IPS-18a (cell line): ENCODE measurements at regions not wholly inside any gene's neighbourhood (a gene's known extent, or its start where the extent isn't known, plus 50 kb on each side); places are given as distances from the start of the nearest gene placed in this dataset.
"Not testable (repeated sequence)": the region's sequence is repeated elsewhere in the genome, so short reads cannot be mapped to it uniquely, and the experiment has no call there.

Experiments
- H3K27ac ChIP-seq: one replicate; pipeline ENCODE4 v1.5.1; 2013; ENCODE audit warnings: low read length
- H3K27me3 ChIP-seq: one replicate; pipeline ENCODE4 v1.6.1; 2013; ENCODE audit warnings: mild to moderate bottlenecking, low read length; ENCODE audit not compliant: control insufficient read depth, insufficient read depth
- H3K36me3 ChIP-seq: one replicate; pipeline ENCODE4 v1.6.1; 2013; ENCODE audit warnings: low read depth, low read length; ENCODE audit not compliant: control insufficient read depth
- H3K4me1 ChIP-seq: one replicate; pipeline ENCODE4 v1.6.1; 2013; ENCODE audit warnings: low read depth, low read length; ENCODE audit not compliant: control insufficient read depth
- H3K4me3 ChIP-seq: one replicate; pipeline ENCODE4 v1.5.1; 2013; ENCODE audit warnings: low read length
- H3K9ac ChIP-seq: one replicate; pipeline ENCODE4 v1.6.1; 2013; ENCODE audit warnings: mild to moderate bottlenecking, low read length, moderate library complexity
- H3K9me3 ChIP-seq: one replicate; pipeline ENCODE4 v1.6.1; 2013; ENCODE audit warnings: low read depth, low read length; ENCODE audit not compliant: control insufficient read depth

DNA sequence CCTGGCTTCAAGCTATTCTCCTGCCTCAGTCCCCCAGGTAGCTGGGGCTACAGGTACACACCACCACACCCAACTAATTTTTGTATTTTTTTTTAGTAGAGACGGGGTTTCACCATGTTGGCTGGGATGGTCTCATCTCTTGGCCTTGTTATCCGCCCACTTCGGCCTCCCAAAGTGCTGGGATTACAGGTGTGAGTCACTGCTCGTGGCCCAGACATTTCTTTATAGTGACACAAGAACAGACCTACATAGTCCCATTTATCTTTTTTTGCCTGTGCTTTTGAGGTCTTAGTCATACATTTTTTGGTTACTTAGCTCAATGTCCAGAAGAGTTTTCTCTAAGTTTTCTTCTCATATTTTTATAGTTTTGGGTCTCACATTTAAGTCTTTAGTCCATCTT is 247.4 kb downstream of the SYT10 start:
- Histone ChIP-seq H3K36me3 (no peaks in the 10 kb centered on the region), H3K4me3 (no peak overlapping the region), H3K27ac (no peak overlapping the region), H3K4me1 (no peaks in the 10 kb centered on the region), H3K27me3 (no peaks in the 10 kb centered on the region), H3K9me3 (peaks cover 7% of the 10 kb centered on the region), H3K9ac (no peak overlapping the region)

DNA sequence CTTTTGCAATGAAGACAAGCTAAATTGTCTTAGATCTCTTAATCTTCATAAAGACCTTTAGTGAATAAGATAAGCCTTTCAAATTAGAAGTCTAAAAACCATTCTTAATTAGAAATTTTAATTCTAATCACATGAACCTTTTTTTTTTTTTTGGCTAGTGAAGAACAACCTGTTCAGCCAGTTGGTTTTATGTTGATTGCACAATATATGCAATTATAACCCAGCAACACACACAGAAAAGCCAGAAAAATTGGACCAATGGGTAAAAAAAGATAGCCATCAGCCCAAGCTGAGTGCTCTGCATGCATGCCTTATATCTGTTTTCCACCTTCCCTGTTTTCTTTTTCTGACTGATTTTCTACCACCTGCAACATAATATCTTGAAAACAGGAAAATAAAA is 252.2 kb downstream of the SYT10 start:
- Histone ChIP-seq H3K4me1 (no peaks in the 10 kb centered on the region), H3K27me3 (no peaks in the 10 kb centered on the region), H3K4me3 (no peak overlapping the region), H3K27ac (no peak overlapping the region), H3K9me3 (peaks cover 7% of the 10 kb centered on the region), H3K9ac (no peak overlapping the region), H3K36me3 (no peaks in the 10 kb centered on the region)

DNA sequence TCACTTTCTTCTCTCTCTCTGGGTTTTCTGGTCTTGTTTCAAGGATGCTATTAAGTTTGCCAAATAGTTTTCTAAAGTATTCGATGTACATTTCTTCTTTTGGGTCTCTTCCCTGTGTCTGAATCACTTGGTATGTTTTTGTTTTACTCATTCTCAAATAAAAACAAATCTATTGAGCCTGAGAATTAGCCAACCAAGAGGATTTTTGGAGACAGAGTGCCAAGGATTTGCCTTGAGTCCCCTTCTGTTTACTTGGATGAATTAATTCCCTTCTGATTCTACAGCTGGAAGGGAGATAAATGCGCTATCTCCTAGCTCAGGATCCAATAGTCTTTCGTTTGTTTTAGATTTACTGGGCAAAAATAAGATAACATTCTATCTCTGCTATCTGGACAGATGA is 255.5 kb downstream of the SYT10 start:
- no peaks in the 10 kb centered on the region for H3K36me3 ChIP-seq
- no peaks in the 10 kb centered on the region for H3K27me3 ChIP-seq
- no peak overlapping the region for H3K27ac ChIP-seq
- H3K4me3 ChIP-seq: no peak overlapping the region
- no peaks in the 10 kb centered on the region for H3K9me3 ChIP-seq
- H3K9ac ChIP-seq: no peak overlapping the region
- H3K4me1 ChIP-seq: no peaks in the 10 kb centered on the region

DNA sequence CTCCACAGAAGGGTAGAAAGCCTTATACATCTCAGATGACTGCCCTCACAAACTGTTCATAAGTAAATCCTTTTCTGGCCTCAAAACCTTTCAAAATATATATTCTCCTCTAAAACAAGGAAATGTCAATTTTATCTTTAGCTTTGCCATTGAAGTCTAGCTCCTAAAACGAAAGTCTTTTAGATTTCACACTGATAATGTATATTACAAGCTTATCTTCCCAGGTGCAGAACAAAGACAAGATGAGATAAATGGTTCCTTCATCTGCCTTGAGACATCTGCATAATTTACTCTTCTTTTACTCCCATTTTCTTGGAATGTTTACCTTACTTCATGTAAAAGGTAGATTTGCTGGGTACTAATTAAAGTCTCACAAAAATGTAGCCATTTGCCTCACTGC is 257.1 kb downstream of the SYT10 start:
- no peaks in the 10 kb centered on the region for H3K36me3 ChIP-seq
- no peaks in the 10 kb centered on the region for H3K4me1 ChIP-seq
- H3K4me3 ChIP-seq: no peak overlapping the region
- H3K9ac ChIP-seq: no peak overlapping the region
- no peak overlapping the region for H3K27ac ChIP-seq
- no peaks in the 10 kb centered on the region for H3K27me3 ChIP-seq
- H3K9me3 ChIP-seq: no peaks in the 10 kb centered on the region

DNA sequence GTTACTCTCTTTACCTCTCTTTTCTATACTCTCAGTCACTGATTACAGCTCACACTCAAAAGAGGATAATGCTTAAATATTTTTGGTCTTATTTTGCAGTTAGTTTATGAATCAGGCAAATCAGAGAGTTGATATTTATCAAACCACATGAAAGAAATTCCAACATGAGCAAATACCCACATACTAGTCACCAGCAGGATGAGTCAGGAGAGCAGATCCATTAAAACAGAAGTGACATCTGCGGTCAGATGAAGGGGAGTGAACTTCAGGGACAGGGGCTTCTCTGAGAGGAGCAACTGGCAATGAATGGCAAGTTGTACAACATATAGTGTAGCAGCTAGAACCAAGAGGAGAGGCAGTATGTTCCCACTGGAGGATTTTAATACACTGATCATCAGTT is 258.7 kb downstream of the SYT10 start:
- Histone ChIP-seq H3K36me3 (no peaks in the 10 kb centered on the region), H3K9ac (no peak overlapping the region), H3K27me3 (no peaks in the 10 kb centered on the region), H3K4me3 (no peak overlapping the region), H3K4me1 (no peaks in the 10 kb centered on the region), H3K27ac (no peak overlapping the region), H3K9me3 (no peaks in the 10 kb centered on the region)

DNA sequence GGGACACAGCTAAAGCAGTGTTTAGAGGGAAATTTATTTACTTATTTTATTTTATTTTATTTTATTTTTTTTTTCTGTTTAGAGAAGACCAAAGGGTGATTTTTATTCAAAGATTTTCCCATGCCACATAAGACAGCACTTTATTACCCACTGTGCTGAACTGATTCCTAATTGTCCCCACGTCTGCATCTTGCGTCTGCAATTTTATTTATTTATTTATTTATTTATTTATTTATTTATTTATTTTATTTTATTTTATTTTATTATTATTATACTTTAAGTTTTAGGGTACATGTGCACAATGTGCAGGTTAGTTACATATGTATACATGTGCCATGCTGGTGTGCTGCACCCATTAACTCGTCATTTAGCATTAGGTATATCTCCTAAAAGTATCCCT is 269.7 kb upstream of the PKP2 start:
- H3K9ac ChIP-seq, H3K27ac ChIP-seq, H3K9me3 ChIP-seq, H3K27me3 ChIP-seq, H3K4me3 ChIP-seq, H3K36me3 ChIP-seq, H3K4me1 ChIP-seq: not testable (repeated sequence)

DNA sequence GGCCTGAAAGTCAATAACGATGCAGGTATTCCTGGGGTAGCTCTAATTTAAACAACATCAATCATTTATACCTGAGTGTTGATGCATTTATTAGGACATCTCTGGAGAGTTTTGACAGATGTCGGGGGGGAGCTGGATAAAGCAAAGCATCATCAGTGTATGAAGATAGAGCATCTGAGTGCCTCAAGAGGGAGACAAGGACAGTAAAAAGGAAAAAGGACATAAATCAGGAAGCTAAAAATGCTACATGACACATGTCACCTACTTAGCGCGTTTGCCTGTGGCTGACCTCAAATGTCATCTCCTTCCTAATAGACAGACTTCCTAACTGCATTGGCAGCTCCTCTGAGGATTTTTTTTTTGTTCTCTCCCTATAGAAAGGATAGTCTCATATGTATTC is 259.5 kb upstream of the PKP2 start:
- Histone ChIP-seq H3K4me3 (no peak overlapping the region), H3K4me1 (no peaks in the 10 kb centered on the region), H3K9ac (no peak overlapping the region), H3K36me3 (no peaks in the 10 kb centered on the region), H3K27ac (no peak overlapping the region), H3K9me3 (no peaks in the 10 kb centered on the region), H3K27me3 (no peaks in the 10 kb centered on the region)

DNA sequence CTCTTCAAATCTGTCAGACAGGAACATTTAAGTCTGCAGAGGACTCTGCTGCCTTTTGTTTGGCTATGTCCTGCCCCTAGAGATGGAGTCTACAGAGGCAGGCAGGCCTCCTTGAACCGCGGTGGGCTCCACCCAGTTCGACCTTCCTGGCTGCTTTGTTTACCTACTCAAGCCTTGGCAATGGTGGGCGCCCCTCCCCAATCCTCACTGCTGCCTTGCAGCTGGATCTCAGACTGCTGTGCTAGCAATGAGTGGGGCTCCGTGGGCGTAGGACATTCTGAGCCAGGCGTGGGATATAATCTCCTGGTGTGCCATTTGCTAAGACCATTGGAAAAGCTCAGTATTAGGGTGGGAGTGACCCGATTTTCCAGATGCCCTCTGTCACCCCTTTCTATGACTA is 250.7 kb upstream of the PKP2 start:
- H3K4me3 ChIP-seq, H3K36me3 ChIP-seq, H3K27me3 ChIP-seq, H3K27ac ChIP-seq, H3K9ac ChIP-seq, H3K9me3 ChIP-seq, H3K4me1 ChIP-seq: not testable (repeated sequence)

DNA sequence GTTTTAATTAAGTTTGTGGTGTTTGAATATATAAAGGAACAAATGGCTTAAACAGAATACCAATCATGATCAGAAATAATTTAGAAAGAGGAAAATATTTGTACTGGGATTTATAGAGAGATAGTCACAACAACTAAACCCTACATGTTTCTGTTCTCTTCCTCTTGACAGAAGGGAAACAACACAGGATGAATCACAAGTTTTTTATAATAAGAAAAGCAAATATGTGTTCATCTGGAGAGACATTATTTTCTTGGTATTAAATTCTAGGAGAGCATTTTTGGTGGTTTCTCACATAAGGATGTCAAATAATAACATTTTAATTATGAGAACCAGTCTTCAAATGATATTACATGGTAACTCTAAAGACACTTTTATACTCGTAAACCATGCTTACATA is 232.9 kb upstream of the PKP2 start:
- Histone ChIP-seq H3K4me1 (no peaks in the 10 kb centered on the region), H3K9ac (no peak overlapping the region), H3K9me3 (no peaks in the 10 kb centered on the region), H3K4me3 (no peak overlapping the region), H3K27me3 (no peaks in the 10 kb centered on the region), H3K27ac (no peak overlapping the region), H3K36me3 (no peaks in the 10 kb centered on the region)

DNA sequence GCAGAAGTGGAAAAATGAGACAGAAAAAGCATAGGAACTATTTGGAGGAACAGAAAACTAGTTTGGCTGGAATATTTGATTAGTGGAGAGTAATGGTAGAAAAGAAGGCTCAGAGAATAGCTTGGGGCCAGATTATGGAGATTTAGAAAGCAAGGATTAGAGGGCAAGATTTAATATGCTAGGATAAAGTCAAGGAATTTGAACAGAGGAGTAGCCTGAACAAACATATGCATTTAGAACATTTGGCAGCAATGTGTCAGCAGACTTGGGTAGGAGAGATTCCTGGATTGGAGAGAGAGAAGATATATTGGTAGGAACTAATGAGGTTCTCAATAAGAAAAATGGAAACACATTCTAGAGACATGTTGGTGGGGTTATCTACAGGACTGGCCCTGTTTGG is 229.2 kb upstream of the PKP2 start:
- no peaks in the 10 kb centered on the region for H3K4me1 ChIP-seq
- H3K9me3 ChIP-seq: no peaks in the 10 kb centered on the region
- no peak overlapping the region for H3K27ac ChIP-seq
- H3K27me3 ChIP-seq: no peaks in the 10 kb centered on the region
- H3K4me3 ChIP-seq: no peak overlapping the region
- no peaks in the 10 kb centered on the region for H3K36me3 ChIP-seq
- no peak overlapping the region for H3K9ac ChIP-seq

DNA sequence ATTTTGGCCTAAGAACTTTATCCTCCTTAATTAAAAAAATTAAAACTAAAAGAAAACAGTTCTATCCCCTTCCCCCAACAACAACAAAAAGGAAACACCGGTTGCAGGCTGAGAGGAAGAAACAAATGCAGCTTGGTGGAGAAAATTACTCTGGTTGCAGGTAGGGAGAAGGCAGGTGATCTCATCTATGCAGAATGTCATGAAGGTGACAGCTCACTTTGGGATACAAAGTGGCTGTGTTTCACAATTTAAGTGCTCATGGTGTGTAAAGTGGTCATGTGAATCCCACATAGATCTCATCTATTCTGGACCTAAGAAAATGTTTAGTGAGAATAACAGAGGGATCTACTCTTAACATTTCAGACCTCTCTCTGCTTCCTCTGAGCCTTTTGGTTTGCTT is 219.7 kb upstream of the PKP2 start:
- no peaks in the 10 kb centered on the region for H3K9me3 ChIP-seq

DNA sequence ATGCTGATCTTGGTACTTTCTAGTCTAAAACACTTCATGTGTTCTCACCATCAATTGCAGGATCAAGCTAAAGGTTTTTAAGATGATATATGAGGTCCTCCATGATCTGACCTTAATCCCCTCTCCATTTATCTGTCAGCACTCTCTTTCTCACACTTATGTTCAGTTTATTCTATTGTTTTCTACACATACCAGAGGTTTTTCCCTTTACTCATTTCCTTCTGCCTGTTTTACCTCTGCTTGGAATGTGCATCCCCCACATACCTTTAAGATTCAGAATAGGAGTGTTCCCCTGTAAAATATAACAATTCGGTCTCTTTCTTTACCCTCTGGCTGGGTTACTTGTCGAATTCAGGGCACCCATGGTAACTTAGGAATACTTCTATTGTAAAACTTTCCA is 219.1 kb upstream of the PKP2 start:
- Histone ChIP-seq H3K27ac (no peak overlapping the region), H3K27me3 (no peaks in the 10 kb centered on the region), H3K9me3 (no peaks in the 10 kb centered on the region), H3K4me3 (no peak overlapping the region), H3K9ac (no peak overlapping the region), H3K36me3 (no peaks in the 10 kb centered on the region), H3K4me1 (peaks cover 19% of the 10 kb centered on the region)

More for the DNA sequence above, 219.7 kb upstream of the PKP2 start:
- Histone ChIP-seq H3K27me3 (no peaks in the 10 kb centered on the region), H3K9ac (no peak overlapping the region), H3K36me3 (no peaks in the 10 kb centered on the region), H3K27ac (no peak overlapping the region), H3K4me3 (no peak overlapping the region), H3K4me1 (peaks cover 17% of the 10 kb centered on the region)

DNA sequence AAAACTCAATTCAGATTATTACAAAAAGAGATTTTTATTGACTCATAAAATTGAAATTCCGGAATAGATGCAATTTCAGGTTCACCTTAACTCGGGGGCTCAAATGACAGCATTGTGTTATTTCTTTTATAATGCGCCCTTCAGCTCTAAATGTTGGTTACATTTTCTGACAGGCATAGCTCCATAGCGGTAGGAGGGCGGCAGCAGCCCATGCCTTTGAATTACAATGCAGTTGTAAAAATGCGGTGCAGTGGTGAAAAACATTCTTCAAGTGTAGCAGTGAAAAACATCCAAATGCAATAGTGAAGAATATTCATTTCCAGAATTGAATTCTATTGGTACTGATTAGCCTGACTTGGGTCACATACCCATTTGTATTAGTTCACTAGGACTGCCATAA is 215.3 kb upstream of the PKP2 start:
- no peak overlapping the region for H3K27ac ChIP-seq
- H3K9me3 ChIP-seq: peaks cover 5% of the 10 kb centered on the region
- no peaks in the 10 kb centered on the region for H3K27me3 ChIP-seq
- H3K4me3 ChIP-seq: peak overlapping the region; percentile 12
- peaks cover 19% of the 10 kb centered on the region for H3K4me1 ChIP-seq
- no peaks in the 10 kb centered on the region for H3K36me3 ChIP-seq
- H3K9ac ChIP-seq: no peak overlapping the region
